ENCODE measurements at regions not wholly inside any gene's neighbourhood (a gene's known extent, or its start where the extent isn't known, plus 50 kb on each side); places are given as distances from the start of the nearest gene placed in this dataset.

- no peaks in the 10 kb centered on the region for H3K36me3 ChIP-seq (ENCODE audit: insufficient read depth, low read length)
- Mint-ChIP-seq H3K27ac (no peak overlapping the region), H3K27me3 (peaks cover 0 to 3% of the 10 kb centered on the region in 2 donors), H3K36me3 (no peaks in the 10 kb centered on the region), H3K9me3 (peaks cover 1 to 24% (median 16%) of the 10 kb centered on the region in 8 donors), H3K4me3 (no peak overlapping the region), H3K4me1 (no peaks in the 10 kb centered on the region)
- H3K27ac ChIP-seq (ENCODE audit: low read depth, low read length) = no peak overlapping the region
- no peaks in the 10 kb centered on the region for H3K4me1 ChIP-seq (ENCODE audit: insufficient read depth, low read length)
- DNase-seq = no peak
- CTCF ChIA-PET (ENCODE audit: partially characterized antibody) = no interaction called here
- no peak overlapping the region for H3K4me3 ChIP-seq (ENCODE audit: low read length in 2 of 2)
- intact Hi-C loops (cut with micrococcal nuclease) = no loop called here
- POLR2A ChIA-PET (ENCODE audit: partially characterized antibody) = no interaction called here
- no peaks in the 10 kb centered on the region for H3K9me3 ChIP-seq (ENCODE audit: control insufficient read depth in 1 of 2, low read length in 2 of 2)
- H3K27me3 ChIP-seq (ENCODE audit: insufficient read depth, low read length) = no peaks in the 10 kb centered on the region
Measured at GRCh38 chr9:31983895-31984294, 400.5 kb upstream of the ACO1 start.

- H3K27me3 Mint-ChIP-seq = no peaks in the 10 kb centered on the region
- Histone ChIP-seq H3K27ac (ENCODE audit: low read depth, low read length) (no peak overlapping the region), H3K4me1 (ENCODE audit: insufficient read depth, low read length) (no peaks in the 10 kb centered on the region), H3K27me3 (ENCODE audit: insufficient read depth, low read length) (no peaks in the 10 kb centered on the region), H3K9me3 (ENCODE audit: control insufficient read depth in 1 of 2, low read length in 2 of 2) (no peaks in the 10 kb centered on the region), H3K4me3 (ENCODE audit: low read length in 2 of 2) (no peak overlapping the region), H3K36me3 (ENCODE audit: insufficient read depth, low read length) (no peaks in the 10 kb centered on the region)
- CTCF ChIA-PET (ENCODE audit: partially characterized antibody) = interaction anchor here (1.0 kb wide), 1 partner anchor 877 kb away, joined by 5 read pairs; no protein-coding TSS in a partner anchor
- peaks cover 0 to 3% (median under 1%) of the 10 kb centered on the region in 4 donors for H3K4me1 Mint-ChIP-seq
- intact Hi-C loops (cut with micrococcal nuclease) = loop anchor here (5.0 kb wide), 1 partner anchor 874 kb away; no protein-coding TSS in a partner anchor
- peaks cover 0 to 9% (median 0%) of the 10 kb centered on the region in 8 donors for H3K9me3 Mint-ChIP-seq
- no peak overlapping the region for H3K27ac Mint-ChIP-seq
- no peaks in the 10 kb centered on the region for H3K36me3 Mint-ChIP-seq
- no peak for DNase-seq
- POLR2A ChIA-PET (ENCODE audit: partially characterized antibody) = no interaction called here
- no peak overlapping the region for H3K4me3 Mint-ChIP-seq
Measured at GRCh38 chr9:31996331-31996730, 388.1 kb upstream of the ACO1 start.

- ChIA-PET CTCF (ENCODE audit: partially characterized antibody) (no interaction called here), POLR2A (ENCODE audit: partially characterized antibody) (no interaction called here)
- H3K36me3 ChIP-seq (ENCODE audit: insufficient read depth, low read length) = no peaks in the 10 kb centered on the region
- Mint-ChIP-seq H3K36me3 (no peaks in the 10 kb centered on the region), H3K4me3 (no peak overlapping the region), H3K27ac (no peak overlapping the region), H3K27me3 (no peaks in the 10 kb centered on the region), H3K9me3 (peaks cover 0 to 2% (median 0%) of the 10 kb centered on the region in 8 donors), H3K4me1 (no peaks in the 10 kb centered on the region)
- no peak overlapping the region for H3K4me3 ChIP-seq (ENCODE audit: low read length in 2 of 2)
- no peaks in the 10 kb centered on the region for H3K9me3 ChIP-seq (ENCODE audit: control insufficient read depth in 1 of 2, low read length in 2 of 2)
- H3K4me1 ChIP-seq (ENCODE audit: insufficient read depth, low read length) = no peaks in the 10 kb centered on the region
- intact Hi-C loops (cut with micrococcal nuclease) = no loop called here
- no peak overlapping the region for H3K27ac ChIP-seq (ENCODE audit: low read depth, low read length)
- H3K27me3 ChIP-seq (ENCODE audit: insufficient read depth, low read length) = no peaks in the 10 kb centered on the region
- DNase-seq = no peak
Measured at GRCh38 chr9:32004431-32005076, 379.9 kb upstream of the ACO1 start.

GRCh38 chr9:32010322-32010721 is 374.1 kb upstream of the ACO1 start:
- Histone ChIP-seq H3K4me3 (ENCODE audit: low read length in 2 of 2) (no peak overlapping the region), H3K27ac (ENCODE audit: low read depth, low read length) (no peak overlapping the region), H3K27me3 (ENCODE audit: insufficient read depth, low read length) (no peaks in the 10 kb centered on the region), H3K9me3 (ENCODE audit: control insufficient read depth in 1 of 2, low read length in 2 of 2) (no peaks in the 10 kb centered on the region), H3K4me1 (ENCODE audit: insufficient read depth, low read length) (no peaks in the 10 kb centered on the region), H3K36me3 (ENCODE audit: insufficient read depth, low read length) (no peaks in the 10 kb centered on the region)
- Mint-ChIP-seq H3K4me3 (no peak overlapping the region), H3K36me3 (no peaks in the 10 kb centered on the region), H3K9me3 (peaks cover 0 to 4% (median 0%) of the 10 kb centered on the region in 8 donors), H3K27me3 (no peaks in the 10 kb centered on the region), H3K27ac (no peak overlapping the region), H3K4me1 (no peaks in the 10 kb centered on the region)
- intact Hi-C loops (cut with micrococcal nuclease) = no loop called here
- DNase-seq = no peak
- CTCF ChIA-PET (ENCODE audit: partially characterized antibody) = no interaction called here
- POLR2A ChIA-PET (ENCODE audit: partially characterized antibody) = no interaction called here

- Histone ChIP-seq H3K4me1 (ENCODE audit: insufficient read depth, low read length) (no peaks in the 10 kb centered on the region), H3K9me3 (ENCODE audit: control insufficient read depth in 1 of 2, low read length in 2 of 2) (no peaks in the 10 kb centered on the region), H3K36me3 (ENCODE audit: insufficient read depth, low read length) (no peaks in the 10 kb centered on the region), H3K4me3 (ENCODE audit: low read length in 2 of 2) (no peak overlapping the region), H3K27ac (ENCODE audit: low read depth, low read length) (no peak overlapping the region), H3K27me3 (ENCODE audit: insufficient read depth, low read length) (no peaks in the 10 kb centered on the region)
- no peak for DNase-seq
- Mint-ChIP-seq H3K36me3 (no peaks in the 10 kb centered on the region), H3K9me3 (peaks cover 0 to 4% (median 0%) of the 10 kb centered on the region in 8 donors), H3K27me3 (no peaks in the 10 kb centered on the region), H3K4me1 (no peaks in the 10 kb centered on the region), H3K27ac (no peak overlapping the region), H3K4me3 (no peak overlapping the region)
- ChIA-PET POLR2A (ENCODE audit: partially characterized antibody) (no interaction called here), CTCF (ENCODE audit: partially characterized antibody) (no interaction called here)
- intact Hi-C loops (cut with micrococcal nuclease) = no loop called here
Measured at GRCh38 chr9:32011049-32011448, 373.4 kb upstream of the ACO1 start.

GRCh38 chr9:32015795-32016194 is 368.6 kb upstream of the ACO1 start:
- Mint-ChIP-seq H3K36me3 (no peaks in the 10 kb centered on the region), H3K27me3 (no peaks in the 10 kb centered on the region), H3K4me3 (no peak overlapping the region), H3K9me3 (peaks cover 0 to 2% (median 0%) of the 10 kb centered on the region in 8 donors), H3K4me1 (no peaks in the 10 kb centered on the region), H3K27ac (no peak overlapping the region)
- H3K4me1 ChIP-seq (ENCODE audit: insufficient read depth, low read length) = no peaks in the 10 kb centered on the region
- DNase-seq = no peak
- no peak overlapping the region for H3K27ac ChIP-seq (ENCODE audit: low read depth, low read length)
- no peaks in the 10 kb centered on the region for H3K9me3 ChIP-seq (ENCODE audit: control insufficient read depth in 1 of 2, low read length in 2 of 2)
- no peaks in the 10 kb centered on the region for H3K36me3 ChIP-seq (ENCODE audit: insufficient read depth, low read length)
- ChIA-PET CTCF (ENCODE audit: partially characterized antibody) (no interaction called here), POLR2A (ENCODE audit: partially characterized antibody) (no interaction called here)
- no peak overlapping the region for H3K4me3 ChIP-seq (ENCODE audit: low read length in 2 of 2)
- intact Hi-C loops (cut with micrococcal nuclease) = no loop called here
- no peaks in the 10 kb centered on the region for H3K27me3 ChIP-seq (ENCODE audit: insufficient read depth, low read length)

GRCh38 chr9:32045513-32045912 is 338.9 kb upstream of the ACO1 start:
- H3K36me3 ChIP-seq (ENCODE audit: insufficient read depth, low read length) = no peaks in the 10 kb centered on the region
- Mint-ChIP-seq H3K36me3 (no peaks in the 10 kb centered on the region), H3K27me3 (no peaks in the 10 kb centered on the region), H3K4me1 (no peaks in the 10 kb centered on the region), H3K4me3 (no peak overlapping the region), H3K9me3 (peaks cover 0 to 2% (median 0%) of the 10 kb centered on the region in 8 donors), H3K27ac (no peak overlapping the region)
- DNase-seq = no peak
- no peaks in the 10 kb centered on the region for H3K9me3 ChIP-seq (ENCODE audit: control insufficient read depth in 1 of 2, low read length in 2 of 2)
- H3K27me3 ChIP-seq (ENCODE audit: insufficient read depth, low read length) = no peaks in the 10 kb centered on the region
- no peak overlapping the region for H3K27ac ChIP-seq (ENCODE audit: low read depth, low read length)
- ChIA-PET CTCF (ENCODE audit: partially characterized antibody) (no interaction called here), POLR2A (ENCODE audit: partially characterized antibody) (interaction anchor here (1.5 kb wide), 1 partner anchor 13 kb away, joined by 3 read pairs; no protein-coding TSS in a partner anchor)
- no peaks in the 10 kb centered on the region for H3K4me1 ChIP-seq (ENCODE audit: insufficient read depth, low read length)
- intact Hi-C loops (cut with micrococcal nuclease) = no loop called here
- H3K4me3 ChIP-seq (ENCODE audit: low read length in 2 of 2) = no peak overlapping the region

Data from CD4-positive, alpha-beta memory T cell (primary cell).